NCI-H524 treated with DMSO at 0.1 percent for 48 hours (cell line): ENCODE measurements at regions not wholly inside any gene's neighbourhood (a gene's known extent, or its start where the extent isn't known, plus 50 kb on each side); places are given as distances from the start of the nearest gene placed in this dataset.
"Not testable (repeated sequence)": the region's sequence is repeated elsewhere in the genome, so short reads cannot be mapped to it uniquely, and the experiment has no call there.

Experiments used
- DNase-seq: peaks from one replicate; lab custom pipeline; 2025; lab: John Stamatoyannopoulos, UW

DNA sequence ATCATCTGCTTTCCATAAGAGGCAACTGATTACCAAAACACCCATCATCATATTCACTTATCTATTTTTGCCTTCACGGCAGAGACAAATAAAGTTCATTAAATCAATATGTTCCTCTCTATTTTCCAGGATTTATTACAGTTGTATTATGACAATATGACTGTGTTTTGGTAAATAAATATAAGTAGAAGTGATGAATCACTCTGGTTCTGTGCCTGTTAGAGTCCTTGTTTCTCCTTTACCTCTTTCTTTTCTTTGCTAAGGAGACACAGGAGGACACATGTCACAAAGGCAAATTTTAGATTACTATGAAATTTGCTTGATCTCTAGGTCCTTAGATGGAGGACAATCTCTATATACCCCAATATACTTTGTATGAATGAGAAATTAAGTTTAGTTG lies 152.6 kb upstream of the PLSCR5 start:
- no peak for DNase-seq

DNA sequence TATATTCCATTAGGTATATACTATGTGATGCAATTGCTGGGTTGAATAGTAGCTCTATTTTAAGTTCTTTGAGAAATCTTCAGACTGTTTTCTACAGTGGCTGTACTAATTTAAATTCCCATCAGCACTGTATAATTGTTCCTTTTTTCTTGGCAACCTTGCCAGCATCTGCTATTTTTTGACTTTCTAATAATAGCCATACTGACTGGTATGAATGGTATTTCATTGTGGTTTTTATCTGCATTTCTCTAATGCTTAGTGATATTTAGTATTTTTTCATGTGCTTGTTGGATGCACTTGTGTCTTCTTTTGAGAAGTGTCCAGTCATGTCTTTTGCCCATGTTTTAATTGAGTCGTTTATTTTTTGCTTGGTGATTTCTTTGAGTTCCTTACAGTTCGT lies 145.1 kb upstream of the PLSCR5 start:
- no peak for DNase-seq

DNA sequence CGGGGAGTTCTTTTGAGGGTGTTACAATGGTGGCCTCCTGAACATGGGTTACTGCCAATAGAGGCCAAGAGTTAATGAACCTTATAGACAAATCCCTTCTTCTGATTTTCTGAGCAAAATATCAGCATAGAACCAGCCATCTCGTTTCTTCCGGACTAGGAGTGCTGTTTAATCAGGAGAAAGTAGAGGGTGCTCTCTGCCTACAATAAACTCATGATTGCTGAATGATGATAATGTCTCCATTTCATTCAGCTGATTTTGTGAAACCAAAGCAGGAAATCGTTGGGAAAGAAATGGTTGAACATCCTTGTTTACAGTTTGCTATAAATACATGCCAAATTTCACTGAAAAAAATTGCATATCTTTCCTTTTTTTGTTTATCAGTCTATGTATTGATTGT lies 142.8 kb upstream of the PLSCR5 start:
- peak; percentile 32 for DNase-seq

DNA sequence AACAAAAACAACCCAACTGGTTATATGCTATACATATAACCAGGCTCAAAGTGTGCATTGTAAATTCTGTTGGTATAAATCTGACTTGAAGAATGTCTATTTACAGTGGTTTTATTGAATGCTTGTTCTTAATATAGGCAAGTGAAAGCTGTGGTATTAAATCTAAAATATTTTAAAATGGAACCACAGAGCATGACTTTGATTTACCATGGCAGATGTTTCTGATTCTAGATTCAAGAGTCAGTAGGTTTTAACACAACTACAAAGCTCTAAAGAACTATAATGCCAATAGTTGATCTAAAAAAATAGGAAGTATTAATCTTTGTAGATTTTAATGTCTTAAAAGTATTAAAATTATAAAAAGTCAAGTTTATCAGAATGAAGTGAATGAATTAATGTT lies 141.9 kb upstream of the PLSCR5 start:
- DNase-seq = no peak

DNA sequence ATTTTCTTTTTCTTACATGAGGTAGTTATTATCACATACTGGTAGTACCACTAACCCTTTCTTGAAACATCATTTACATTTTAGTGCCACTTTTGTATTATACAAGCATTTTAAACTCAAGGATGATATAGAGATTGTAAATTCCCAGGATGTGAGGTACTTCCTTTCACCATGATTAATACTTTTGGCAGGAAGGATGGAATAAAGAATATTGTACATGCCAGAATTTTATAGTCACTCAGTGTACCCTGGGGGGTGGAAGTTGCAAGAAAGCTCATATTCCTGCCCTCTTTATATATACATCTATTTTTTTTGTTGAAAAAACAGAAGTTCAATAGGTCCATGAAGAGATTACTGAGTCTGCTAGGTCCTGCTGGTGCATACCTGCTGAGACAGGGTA lies 141.0 kb upstream of the PLSCR5 start:
- DNase-seq = no peak

DNA sequence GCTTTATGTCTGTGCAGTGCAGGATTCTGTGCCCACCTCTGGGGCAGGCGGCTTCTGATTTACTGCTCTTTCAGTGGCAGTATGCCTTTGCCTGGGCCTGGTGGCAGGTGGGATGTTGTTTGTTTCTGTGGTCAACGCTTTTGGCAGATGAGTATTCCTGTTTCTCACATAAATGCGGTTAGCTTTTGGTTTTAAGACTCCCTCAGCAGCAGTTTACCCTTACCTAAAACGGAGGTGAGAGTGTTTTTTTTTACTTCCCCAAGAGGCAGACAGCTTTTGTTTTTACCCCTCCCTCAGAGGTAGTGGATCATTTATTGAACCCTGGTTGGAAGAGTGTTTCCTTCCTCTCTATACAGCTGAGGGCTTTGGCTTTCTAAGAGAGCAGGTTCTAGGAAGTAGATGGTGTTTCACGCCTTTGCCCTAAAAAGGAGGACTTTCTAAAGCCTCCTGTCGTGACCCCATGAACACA lies 134.1 kb upstream of the PLSCR5 start:
- no peak for DNase-seq

DNA sequence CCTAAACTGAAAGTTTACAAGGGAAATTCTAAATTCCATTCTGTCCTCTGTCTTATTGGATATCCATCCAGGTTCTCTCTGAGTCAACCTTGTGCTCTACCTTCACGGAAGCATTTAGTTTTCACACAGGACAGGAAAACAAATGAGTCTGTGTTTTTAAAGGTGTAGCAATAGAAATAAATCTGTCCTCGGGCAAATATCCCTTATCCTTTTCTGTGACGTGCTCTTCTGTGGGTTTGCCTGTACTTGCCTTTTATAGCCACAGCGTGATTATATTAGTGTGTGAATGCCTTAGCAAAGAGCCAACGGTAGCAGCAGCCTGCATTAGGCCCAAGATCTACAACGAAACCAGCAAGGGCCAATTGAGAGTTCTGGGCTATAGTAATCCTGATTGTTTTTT lies 127.2 kb upstream of the PLSCR5 start:
- DNase-seq = no peak

DNA sequence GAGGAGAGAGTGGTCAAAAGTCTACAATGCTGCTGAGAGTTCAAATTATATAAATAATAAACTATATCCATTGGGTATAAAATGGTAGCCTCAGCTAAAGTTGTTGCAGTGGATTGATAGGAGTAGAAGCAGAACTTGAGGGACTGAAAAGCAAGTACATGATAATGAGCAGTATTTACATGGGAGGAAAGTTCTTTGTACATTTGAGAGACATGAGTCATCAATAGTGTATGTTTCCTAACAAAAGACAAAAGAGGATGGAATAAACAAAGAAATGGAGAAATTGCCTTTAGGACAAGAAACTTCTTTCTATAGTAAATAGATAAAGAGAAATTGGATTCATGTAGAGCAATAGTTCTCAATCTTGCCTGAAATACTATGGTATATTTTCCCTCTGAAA lies 110.0 kb upstream of the PLSCR5 start:
- DNase-seq = no peak

DNA sequence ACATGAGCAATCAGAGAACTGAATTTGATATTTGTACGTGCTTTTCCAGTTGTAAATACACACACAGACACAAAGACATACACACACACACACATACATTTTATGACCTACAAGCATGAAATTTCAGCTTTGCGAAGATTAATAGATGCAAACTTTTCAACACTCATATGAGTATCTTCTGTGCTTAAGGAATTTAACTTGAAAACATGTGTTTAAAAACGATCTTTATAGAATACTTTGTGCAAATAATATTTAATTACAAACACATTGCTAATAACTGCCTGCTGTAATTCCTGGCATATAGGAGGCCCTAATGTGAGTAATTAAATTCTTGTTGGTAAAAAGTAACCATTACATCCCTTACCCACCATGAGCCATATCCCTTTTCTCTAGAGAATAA lies 107.7 kb upstream of the PLSCR5 start:
- no peak for DNase-seq

DNA sequence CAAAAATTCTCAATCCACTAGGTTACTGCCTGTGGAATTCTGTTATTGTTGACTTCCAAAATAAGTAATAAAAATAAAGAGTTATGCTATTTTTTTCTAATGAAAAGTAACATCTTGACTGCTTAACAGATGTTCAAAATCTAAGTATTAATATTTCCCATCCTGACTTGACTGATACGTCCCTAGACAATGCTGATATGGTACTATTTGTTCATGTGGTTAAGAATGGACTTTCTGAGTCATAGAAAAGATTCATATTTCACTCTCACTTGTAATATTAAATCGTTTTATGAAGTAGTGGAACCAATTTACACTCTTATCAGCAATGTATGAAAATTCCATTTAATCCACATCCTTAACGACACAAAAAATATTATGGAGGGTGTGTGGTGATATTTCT lies 104.8 kb upstream of the PLSCR5 start:
- no peak for DNase-seq

DNA sequence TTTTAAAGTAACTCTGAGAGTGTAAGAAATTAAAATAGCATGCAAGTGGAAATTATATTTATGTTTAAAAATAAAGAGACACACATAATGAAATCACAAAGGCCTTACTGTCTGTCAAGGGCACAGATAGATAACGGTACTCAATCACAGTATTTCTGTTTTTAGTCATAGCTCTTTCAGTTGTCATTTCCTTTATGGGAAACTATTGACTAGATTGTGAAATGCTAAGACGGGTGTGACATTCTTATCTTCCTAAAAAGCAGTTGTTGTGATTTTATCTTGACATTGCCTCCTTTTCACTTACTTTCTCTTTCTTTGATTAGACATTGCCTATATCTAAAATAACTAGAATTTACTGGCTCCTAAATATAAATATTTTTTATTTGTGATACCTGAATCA lies 100.1 kb upstream of the PLSCR5 start:
- DNase-seq = no peak

DNA sequence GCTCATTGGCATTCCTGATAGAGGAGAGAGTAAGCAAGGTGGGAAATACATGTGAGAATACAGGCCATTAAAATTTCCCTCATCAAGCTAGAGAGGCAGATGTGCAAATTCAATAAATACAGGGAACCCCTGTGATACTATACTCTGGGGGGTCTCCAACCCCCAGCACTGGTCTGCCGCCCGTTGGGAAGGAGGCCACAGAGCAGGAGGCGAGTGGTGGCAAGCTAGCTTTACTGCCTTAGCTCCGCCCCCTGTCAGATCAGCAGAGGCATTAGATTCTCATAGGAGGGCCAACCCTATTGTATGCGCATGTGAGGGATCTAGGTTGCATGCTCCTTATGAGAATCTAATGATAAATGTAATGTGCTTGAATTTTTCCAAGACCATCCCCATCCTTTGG lies 97.1 kb upstream of the PLSCR5 start:
- no peak for DNase-seq

DNA sequence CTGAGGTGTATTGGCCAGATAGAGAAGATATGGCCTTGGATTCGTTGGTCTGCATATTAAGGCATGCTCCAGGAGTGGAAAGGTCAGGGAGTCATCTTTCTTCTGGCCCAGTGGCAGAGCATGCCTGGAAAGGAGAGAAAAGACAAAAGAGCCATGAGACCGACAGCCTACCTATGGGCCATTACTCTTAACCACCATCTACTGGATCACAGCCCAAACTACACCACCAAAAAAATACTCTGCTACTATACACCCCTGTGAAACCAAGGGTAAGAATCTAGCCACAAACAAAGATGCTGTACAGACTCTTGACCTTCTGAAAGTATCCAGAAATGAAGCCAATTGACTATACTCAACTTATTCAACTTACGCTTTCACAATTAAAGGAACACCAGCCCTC lies 96.1 kb upstream of the PLSCR5 start:
- no peak for DNase-seq

DNA sequence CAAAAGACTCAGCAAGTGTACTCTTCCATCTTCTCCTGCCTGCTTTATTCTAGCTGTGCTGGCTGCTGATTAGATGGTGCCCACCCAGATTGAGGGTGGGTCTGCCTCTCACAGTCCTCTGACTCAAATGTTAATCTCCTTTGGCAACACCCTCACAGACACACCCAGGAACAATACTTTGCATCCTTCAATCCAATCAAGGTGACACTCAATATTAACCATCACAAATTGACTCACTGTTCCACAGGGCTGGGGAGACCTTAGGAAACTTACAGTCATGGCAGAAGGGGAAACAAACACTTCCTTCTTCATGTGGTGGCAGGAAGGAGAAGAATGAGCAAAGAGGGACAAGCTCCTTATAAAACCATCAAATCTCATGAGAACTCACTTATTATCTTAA lies 94.9 kb upstream of the PLSCR5 start:
- not testable (repeated sequence) for DNase-seq

DNA sequence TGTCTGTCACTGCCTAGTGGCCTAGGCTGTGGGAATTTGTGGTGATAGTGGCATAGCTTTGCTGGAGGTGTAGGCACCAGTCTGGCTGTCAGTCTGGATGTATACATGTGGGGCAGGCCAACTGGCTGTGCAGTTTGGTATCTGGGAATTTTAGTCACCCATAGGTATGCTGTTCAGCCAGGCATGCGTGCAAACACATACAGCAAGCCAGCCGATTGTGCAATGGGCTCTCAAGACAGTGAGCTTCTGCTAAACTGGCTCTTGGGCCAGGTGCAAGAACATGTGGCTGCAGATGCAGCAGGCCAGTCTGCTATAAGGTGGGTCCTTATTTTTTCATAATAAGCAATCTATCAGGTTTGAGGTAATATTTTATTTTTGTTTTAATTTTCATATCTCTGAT lies 87.1 kb upstream of the PLSCR5 start:
- no peak for DNase-seq

DNA sequence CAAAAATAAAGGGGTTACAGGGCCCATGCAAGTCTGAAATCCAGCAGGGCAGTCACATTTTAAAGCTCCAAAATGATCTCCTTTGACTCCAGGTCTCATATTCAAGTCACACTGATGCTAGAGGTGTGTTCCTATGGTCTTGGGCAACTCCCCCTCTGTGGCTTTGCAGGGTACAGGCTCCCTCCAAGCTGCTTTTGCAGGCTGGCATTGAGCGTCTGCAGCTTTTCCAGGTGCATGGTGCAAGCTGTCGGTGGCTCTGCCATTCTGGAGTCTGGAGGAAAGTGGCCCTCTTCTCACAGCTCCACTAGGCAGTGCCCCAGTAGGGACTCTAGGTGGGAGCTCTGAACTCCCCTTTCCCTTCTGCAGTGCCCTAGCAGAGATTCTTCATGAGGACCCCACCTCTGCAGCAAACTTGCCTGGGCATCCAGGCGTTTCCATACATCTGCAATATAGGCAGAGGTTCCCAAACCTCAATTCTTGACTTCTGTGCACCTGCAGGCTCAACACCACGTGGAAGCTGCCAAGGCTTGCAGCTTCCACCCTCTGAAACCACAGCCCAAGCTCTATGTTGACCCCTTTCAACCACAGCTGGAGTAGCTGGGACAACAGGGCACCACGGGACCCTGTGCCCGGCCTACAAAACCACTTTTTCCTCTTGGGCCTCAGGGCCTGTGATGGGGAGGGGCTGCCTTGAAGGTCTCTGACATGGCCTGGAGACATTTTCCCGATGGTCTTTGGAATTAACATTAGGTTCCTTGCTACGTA lies 80.1 kb upstream of the PLSCR5 start:
- no peak for DNase-seq

DNA sequence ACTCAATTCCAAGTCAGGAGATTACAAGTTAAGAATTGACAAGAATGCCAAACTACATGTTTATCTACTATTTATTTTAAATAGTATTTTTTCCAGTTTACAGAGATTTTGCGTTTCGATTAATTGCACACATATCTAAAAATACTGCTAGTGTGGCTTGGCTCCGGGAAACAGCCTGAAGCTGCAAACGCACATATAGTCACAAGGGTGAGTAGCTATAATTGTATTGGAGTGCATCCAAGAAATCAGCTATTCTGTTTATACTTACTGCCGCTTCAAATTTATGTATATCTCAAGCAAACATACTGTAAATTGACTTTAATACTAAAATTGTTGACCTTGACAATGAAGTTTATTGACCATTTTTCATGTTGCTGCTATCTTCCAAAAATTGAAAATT lies 77.0 kb upstream of the PLSCR5 start:
- peak; percentile 38 for DNase-seq

DNA sequence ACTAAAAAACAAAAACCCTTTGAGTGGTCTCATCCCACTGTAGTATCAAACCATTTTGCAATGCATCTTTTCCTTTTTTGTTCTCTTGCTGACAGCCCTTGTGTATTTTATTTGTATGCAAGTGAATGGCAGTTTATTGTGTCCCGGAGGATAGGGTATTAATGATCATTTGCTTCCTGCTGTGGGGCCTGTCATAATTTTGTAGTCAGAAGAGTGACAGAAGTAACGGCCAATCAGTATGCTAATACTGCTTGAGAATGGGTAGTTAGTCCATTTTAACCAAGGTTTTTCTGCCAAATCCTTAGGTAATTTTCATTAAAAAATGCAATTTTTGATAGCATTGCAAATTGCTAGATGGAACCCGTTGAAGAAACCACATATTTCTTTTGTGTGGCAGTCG lies 75.5 kb upstream of the PLSCR5 start:
- DNase-seq = peak; percentile 15

DNA sequence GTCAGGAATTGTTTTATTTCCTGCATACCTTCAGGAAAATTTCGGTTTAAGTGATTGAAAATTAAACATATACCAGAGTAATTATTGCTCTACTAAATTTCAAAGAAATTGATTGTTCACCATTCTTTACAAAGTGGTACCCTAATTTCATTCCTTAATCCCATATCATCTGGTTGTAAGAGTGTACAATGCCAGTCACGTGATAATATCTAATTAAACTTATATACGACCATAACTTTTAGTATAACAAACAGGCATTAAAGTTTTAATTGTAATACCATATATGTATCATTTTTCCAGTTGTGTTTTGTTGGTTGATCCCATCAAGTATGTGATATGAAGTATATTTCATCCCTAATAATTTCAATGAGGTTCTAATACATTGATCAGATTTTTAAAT lies 74.8 kb upstream of the PLSCR5 start:
- no peak for DNase-seq

DNA sequence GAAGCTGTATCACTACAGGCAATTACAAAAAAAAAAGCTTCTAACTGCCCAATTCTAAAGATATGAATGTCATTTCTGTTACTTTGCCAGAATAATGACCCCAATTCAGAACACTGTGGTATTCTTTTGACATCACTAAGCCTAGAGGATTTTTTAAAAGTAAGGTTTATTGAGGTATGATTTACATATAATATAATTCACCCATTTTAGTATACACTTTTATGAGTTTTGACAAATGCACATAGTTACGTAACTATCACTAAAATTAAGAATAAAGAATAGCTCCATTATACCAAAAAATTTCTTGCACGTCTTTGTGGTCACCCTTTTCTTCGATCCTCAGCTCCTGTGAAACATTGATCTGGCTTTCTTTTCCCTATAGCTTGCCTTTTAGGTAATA lies 74.0 kb upstream of the PLSCR5 start:
- no peak for DNase-seq

DNA sequence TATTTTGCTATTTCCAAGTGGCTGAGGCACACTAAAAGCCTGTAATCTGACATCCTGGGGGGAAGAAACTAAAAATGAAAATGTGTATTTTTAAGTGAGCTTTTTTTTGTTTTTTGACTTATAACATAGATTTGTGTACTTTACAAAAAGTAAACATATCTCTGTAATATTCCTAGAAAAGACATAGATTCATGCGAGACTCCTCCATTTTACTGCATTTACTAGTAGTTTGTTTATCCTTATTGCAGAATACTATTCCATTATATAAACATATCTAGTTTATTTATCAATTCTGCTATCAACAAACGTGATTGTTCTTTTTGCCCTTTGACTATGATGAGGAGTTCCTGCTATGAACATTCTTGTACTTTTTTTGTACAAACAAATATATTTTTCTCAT lies 67.8 kb upstream of the PLSCR5 start:
- no peak for DNase-seq

DNA sequence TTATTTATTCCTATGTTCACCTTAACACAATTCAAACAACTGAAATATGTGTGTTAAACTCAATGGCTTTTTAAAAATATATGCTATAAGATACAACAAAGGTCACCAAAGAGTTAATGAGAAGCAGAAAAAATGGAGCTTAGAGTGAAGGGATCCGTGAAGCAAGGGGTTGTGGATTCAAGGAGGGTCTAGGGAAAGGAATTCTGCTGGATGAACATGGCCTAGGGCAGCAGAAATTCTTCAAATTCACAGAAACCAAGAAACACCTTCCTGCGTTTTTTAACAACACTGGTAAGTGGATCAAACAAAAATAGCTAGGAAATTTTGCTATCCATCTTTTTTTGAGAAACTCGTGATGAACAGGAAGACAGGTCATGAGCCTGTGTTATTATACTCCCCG lies 59.3 kb upstream of the PLSCR5 start:
- DNase-seq = no peak

DNA sequence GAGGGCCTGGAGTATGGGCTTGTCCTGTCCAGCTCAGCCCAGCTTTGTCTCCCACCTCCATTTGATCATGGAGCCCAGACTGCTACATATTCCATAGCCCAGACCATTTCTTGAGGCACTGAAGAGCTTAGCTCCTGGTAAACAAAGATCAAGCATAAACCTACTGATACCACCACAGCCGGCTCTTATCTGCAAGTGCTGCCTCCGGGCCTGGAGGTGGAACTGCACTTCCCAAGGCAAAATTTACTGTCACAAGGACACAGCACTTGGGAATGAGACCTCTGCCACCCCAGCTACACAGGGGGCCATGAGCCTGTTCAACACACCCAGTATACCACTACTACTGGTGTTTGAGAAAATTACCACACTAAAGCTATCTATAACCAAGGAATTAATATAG lies 53.7 kb upstream of the PLSCR5 start:
- no peak for DNase-seq

DNA sequence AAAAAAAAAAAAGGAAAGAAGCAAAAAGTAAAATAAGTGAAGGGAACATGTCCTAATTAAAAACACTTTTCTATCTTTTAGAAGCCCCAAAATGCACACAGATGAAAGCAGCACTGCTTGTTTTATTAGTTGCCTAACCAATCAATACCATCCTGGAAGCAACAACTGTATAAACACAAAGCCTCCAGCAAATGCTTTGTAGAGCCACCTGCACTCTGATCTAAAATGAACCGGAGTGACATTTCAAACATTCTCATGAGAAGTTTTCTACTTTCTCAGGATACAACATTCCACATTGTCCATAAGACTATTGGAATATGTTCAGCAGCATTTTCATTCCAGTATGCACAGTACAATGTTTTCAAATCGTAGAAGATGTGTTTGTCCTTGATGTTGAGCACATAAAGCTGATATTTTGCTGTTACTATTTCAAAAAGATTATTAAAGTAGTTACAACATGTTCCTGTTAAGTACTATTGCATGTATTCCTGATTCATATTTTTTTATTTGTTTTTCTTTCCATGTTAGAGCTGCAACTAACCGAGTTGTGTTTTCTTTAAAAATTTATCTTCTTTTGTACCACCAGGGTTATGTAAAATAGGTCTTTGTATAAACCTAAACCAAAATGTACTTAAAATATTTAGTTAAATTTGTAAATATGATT lies 50.3 kb upstream of the PLSCR5 start:
- DNase-seq = no peak
